PC-9 (cell line): ENCODE measurements at regions not wholly inside any gene's neighbourhood (a gene's known extent, or its start where the extent isn't known, plus 50 kb on each side); places are given as distances from the start of the nearest gene placed in this dataset.

Experiments
- BruUV-seq: library from RNA; stranded (reverse); fragments of 400-500 nt; replicated peaks from 2 replicates; lab custom pipeline; 2021; lab: Mats Ljungman, UMichigan
- CTCF ChIA-PET: fragments of 300-600 bp; sonication (Branson Sonifier 250); formaldehyde crosslinking; loops from one replicate; lab custom pipeline; 2022; ENCODE audit warnings: antibody characterized with exemption; lab: Charles Lee
- POLR2A ChIA-PET: fragments of 300-600 bp; sonication (Branson Sonifier 250); formaldehyde crosslinking; loops from one replicate; lab custom pipeline; 2022; ENCODE audit warnings: antibody characterized with exemption; ENCODE audit not compliant: unreplicated experiment; lab: Charles Lee
- DNase-seq, 2 experiments: peaks; one replicate each; pipeline versions ENCODE4 v3.0.0 to v3.0.0-alpha.2; 2015 to 2022; ENCODE audit warnings: mixed read lengths in 1 of 2
- H2AFZ ChIP-seq: fragments of 200-600 bp; sonication (generic); 2 replicates; pipeline ENCODE4 v1.8.1; 2017; ENCODE audit warnings: antibody characterized with exemption
- H3F3A ChIP-seq: fragments of 200-600 bp; sonication (generic); 2 replicates; pipeline ENCODE4 v1.8.1; 2017; ENCODE audit warnings: antibody characterized with exemption, mild to moderate bottlenecking, low read depth; ENCODE audit not compliant: insufficient read depth
- H3K27ac ChIP-seq: fragments of 200-600 bp; sonication (generic); 2 replicates; pipeline ENCODE4 v1.6.1; 2016; ENCODE audit warnings: mixed run types
- H3K27me3 ChIP-seq: fragments of 200-600 bp; sonication (generic); 2 replicates; pipeline ENCODE4 v1.6.1; 2016; ENCODE audit warnings: low read depth, mixed run types; ENCODE audit not compliant: insufficient read depth
- H3K36me3 ChIP-seq: fragments of 200-600 bp; sonication (generic); 2 replicates; pipeline ENCODE4 v1.6.1; 2016; ENCODE audit warnings: low read depth, mixed run types
- H3K4me1 ChIP-seq: fragments of 200-600 bp; sonication (generic); replicated peaks from 2 replicates; pipeline ENCODE4 v1.6.1; 2016; ENCODE audit warnings: mixed run types; ENCODE audit not compliant: insufficient read depth
- H3K4me2 ChIP-seq: fragments of 200-600 bp; sonication (generic); 2 replicates; pipeline ENCODE4 v1.6.1; 2017; ENCODE audit warnings: mixed run types
- H3K4me3 ChIP-seq: fragments of 200-600 bp; sonication (generic); 2 replicates; pipeline ENCODE4 v1.6.1; 2016; ENCODE audit warnings: mixed run types
- H3K79me2 ChIP-seq: fragments of 200-600 bp; sonication (generic); 2 replicates; pipeline ENCODE4 v1.6.1; 2017; ENCODE audit warnings: low read depth, mixed run types
- H3K9me2 ChIP-seq: fragments of 200-600 bp; sonication (generic); 2 replicates; pipeline ENCODE4 v1.8.1; 2017; ENCODE audit warnings: mild to moderate bottlenecking; ENCODE audit not compliant: insufficient read depth
- H3K9me3 ChIP-seq: fragments of 200-600 bp; sonication (generic); 2 replicates; pipeline ENCODE4 v1.8.1; 2016; ENCODE audit warnings: low read depth; ENCODE audit not compliant: insufficient read depth
- H4K20me1 ChIP-seq: fragments of 200-600 bp; sonication (generic); 2 replicates; pipeline ENCODE4 v1.8.1; 2017; ENCODE audit not compliant: insufficient read depth
- CTCF ChIP-seq: fragments of 200-600 bp; sonication (generic); conservative IDR thresholded peaks from 2 replicates; pipeline ENCODE4 v1.6.1; 2017; ENCODE audit warnings: mixed run types, antibody characterized with exemption, mild to moderate bottlenecking, moderate library complexity
- EZH2 ChIP-seq: fragments of 200-600 bp; sonication (generic); IDR thresholded peaks from 2 replicates; pipeline ENCODE4 v1.8.0; 2017; ENCODE audit warnings: antibody characterized with exemption, low read depth
- intact Hi-C: fragments of 100-400 bp; cut with micrococcal nuclease; formaldehyde crosslinking; loops from one replicate; pipeline ENCODE4 v1.10.0; 2022; ENCODE audit not compliant: unreplicated experiment

- Histone ChIP-seq H3K4me1 (peaks cover 8% of the 10 kb centered on the region), H2AFZ (no peak overlapping the region), H3K4me2 (no peak overlapping the region), H3K36me3 (no peaks in the 10 kb centered on the region), H3K9me2 (no peaks in the 10 kb centered on the region), H3K27ac (no peak overlapping the region), H3K79me2 (no peaks in the 10 kb centered on the region), H4K20me1 (no peaks in the 10 kb centered on the region; the same call in 1 of the 2 replicates), H3K27me3 (no peaks in the 10 kb centered on the region), H3K4me3 (no peak overlapping the region), H3F3A (peaks cover 6% of the 10 kb centered on the region), H3K9me3 (no peaks in the 10 kb centered on the region)
- BruUV-seq = no TSS peak
- CTCF ChIA-PET = no interaction called here
- intact Hi-C loops = loop anchor here (5.0 kb wide), 1 partner anchor 150 kb away; no protein-coding TSS in a partner anchor
- POLR2A ChIA-PET = no interaction called here
- no peak for DNase-seq
- no peak for TF ChIP-seq CTCF
- no peak for TF ChIP-seq EZH2
Observed at GRCh38 chr12:113762155-113762881, 203.8 kb downstream of the RBM19 start.

GRCh38 chr12:113759135-113759534, 207.0 kb downstream of the RBM19 start:
- DNase-seq = no peak
- Histone ChIP-seq H2AFZ (no peak overlapping the region), H3K9me2 (no peaks in the 10 kb centered on the region), H3K79me2 (no peaks in the 10 kb centered on the region), H3K4me1 (no peaks in the 10 kb centered on the region), H3K4me3 (no peak overlapping the region), H3K4me2 (no peak overlapping the region), H3K9me3 (no peaks in the 10 kb centered on the region), H4K20me1 (no peaks in the 10 kb centered on the region; the same call in 1 of the 2 replicates), H3K36me3 (no peaks in the 10 kb centered on the region), H3K27me3 (no peaks in the 10 kb centered on the region), H3K27ac (no peak overlapping the region), H3F3A (peaks cover 3% of the 10 kb centered on the region; the same call in 1 of the 2 replicates)
- TF ChIP-seq EZH2 (no peak), CTCF (no peak)
- intact Hi-C loops = no loop called here
- ChIA-PET CTCF (no interaction called here), POLR2A (no interaction called here)
- BruUV-seq = no TSS peak

- no peak for TF ChIP-seq CTCF
- no peak for TF ChIP-seq EZH2
- Histone ChIP-seq H3K27me3 (no peaks in the 10 kb centered on the region), H3K27ac (no peak overlapping the region), H4K20me1 (no peaks in the 10 kb centered on the region; the same call in 1 of the 2 replicates), H3K4me1 (no peaks in the 10 kb centered on the region), H3K4me3 (no peak overlapping the region), H3K4me2 (no peak overlapping the region), H3K9me2 (no peaks in the 10 kb centered on the region), H3F3A (peaks cover 3% of the 10 kb centered on the region; the same call in 1 of the 2 replicates), H2AFZ (no peak overlapping the region), H3K9me3 (no peaks in the 10 kb centered on the region), H3K36me3 (no peaks in the 10 kb centered on the region), H3K79me2 (no peaks in the 10 kb centered on the region)
- BruUV-seq = no TSS peak
- POLR2A ChIA-PET = no interaction called here
- CTCF ChIA-PET = no interaction called here
- intact Hi-C loops = no loop called here
- no peak for DNase-seq
Observed at GRCh38 chr12:113758165-113758924, 207.8 kb downstream of the RBM19 start.
